ENCODE measurements at regions not wholly inside any gene's neighbourhood (a gene's known extent, or its start where the extent isn't known, plus 50 kb on each side); places are given as distances from the start of the nearest gene placed in this dataset.
A peak's percentile ranks its signal among the peaks of the same experiment; 100 is the strongest.

- DNase-seq, result peak in 1 of 2 experiments; percentile 86
- Histone ChIP-seq H3K27me3 (ENCODE audit: insufficient read depth, low read depth) (no peaks in the 10 kb centered on the region), H3F3A (ENCODE audit: insufficient read depth, low read depth) (peaks cover 29% of the 10 kb centered on the region), H3K79me2 (ENCODE audit: low read depth) (no peaks in the 10 kb centered on the region), H4K20me1 (ENCODE audit: insufficient read depth) (no peaks in the 10 kb centered on the region), H2AFZ (no peak overlapping the region), H3K4me1 (replicated peaks; ENCODE audit: insufficient read depth) (peaks cover 58% of the 10 kb centered on the region), H3K4me2 (peak overlapping the region; percentile 3; the same call in 1 of the 2 replicates), H3K9me2 (ENCODE audit: insufficient read depth) (no peaks in the 10 kb centered on the region), H3K27ac (peak overlapping the region; percentile 56), H3K36me3 (ENCODE audit: low read depth) (no peaks in the 10 kb centered on the region), H3K4me3 (no peak overlapping the region), H3K9me3 (ENCODE audit: insufficient read depth, low read depth) (peaks cover 3% of the 10 kb centered on the region; the same call in 1 of the 2 replicates)
- TF ChIP-seq CTCF (conservative IDR thresholded peaks at IDR 0.05), result no peak
- no peak for TF ChIP-seq EZH2 (IDR thresholded peaks at IDR 0.05; ENCODE audit: low read depth)
- BruUV-seq (replicated peaks), result no TSS peak
- ChIA-PET CTCF (no interaction called here), POLR2A (ENCODE audit: unreplicated experiment) (no interaction called here)
- intact Hi-C loops (cut with micrococcal nuclease; ENCODE audit: unreplicated experiment), result no loop called here
Observed at GRCh38 chr1:87220993-87221392, 107.7 kb upstream of the LMO4 start.

- no peaks in the 10 kb centered on the region for H3K79me2 ChIP-seq (ENCODE audit: low read depth)
- no peaks in the 10 kb centered on the region for H3K9me2 ChIP-seq (ENCODE audit: insufficient read depth)
- H3K9me3 ChIP-seq (ENCODE audit: insufficient read depth, low read depth), result no peaks in the 10 kb centered on the region; the same call in 1 of the 2 replicates
- peak overlapping the region; percentile 90 for H3K27ac ChIP-seq
- peak overlapping the region; percentile 9; the same call in 1 of the 2 replicates for H3K4me2 ChIP-seq
- intact Hi-C loops (cut with micrococcal nuclease; ENCODE audit: unreplicated experiment), result no loop called here
- H3K4me3 ChIP-seq, result no peak overlapping the region
- no TSS peak for BruUV-seq (replicated peaks)
- no peaks in the 10 kb centered on the region for H3K27me3 ChIP-seq (ENCODE audit: insufficient read depth, low read depth)
- DNase-seq, result peak in 1 of 2 experiments; percentile 87
- ChIA-PET CTCF (no interaction called here), POLR2A (ENCODE audit: unreplicated experiment) (interaction anchor here (0.6 to 0.7 kb wide), 2 partner anchors 18 to 53 kb away, joined by 3 read pairs; no protein-coding TSS in a partner anchor)
- no peaks in the 10 kb centered on the region for H3K36me3 ChIP-seq (ENCODE audit: low read depth)
- TF ChIP-seq CTCF (conservative IDR thresholded peaks at IDR 0.05), result no peak
- TF ChIP-seq EZH2 (IDR thresholded peaks at IDR 0.05; ENCODE audit: low read depth), result no peak
- no peaks in the 10 kb centered on the region for H4K20me1 ChIP-seq (ENCODE audit: insufficient read depth)
- H2AFZ ChIP-seq, result no peak overlapping the region
- peaks cover 43% of the 10 kb centered on the region for H3F3A ChIP-seq (ENCODE audit: insufficient read depth, low read depth)
- H3K4me1 ChIP-seq (replicated peaks; ENCODE audit: insufficient read depth), result peaks cover 65% of the 10 kb centered on the region
Observed at GRCh38 chr1:87224201-87224600, 104.5 kb upstream of the LMO4 start.

- Histone ChIP-seq H3F3A (ENCODE audit: insufficient read depth, low read depth) (peaks cover 43% of the 10 kb centered on the region), H3K27ac (peak overlapping the region; percentile 90), H4K20me1 (ENCODE audit: insufficient read depth) (no peaks in the 10 kb centered on the region), H2AFZ (no peak overlapping the region), H3K9me3 (ENCODE audit: insufficient read depth, low read depth) (no peaks in the 10 kb centered on the region; the same call in 1 of the 2 replicates), H3K4me1 (replicated peaks; ENCODE audit: insufficient read depth) (peaks cover 55% of the 10 kb centered on the region), H3K4me3 (no peak overlapping the region), H3K4me2 (peak overlapping the region; percentile 62), H3K9me2 (ENCODE audit: insufficient read depth) (no peaks in the 10 kb centered on the region), H3K27me3 (ENCODE audit: insufficient read depth, low read depth) (no peaks in the 10 kb centered on the region), H3K79me2 (ENCODE audit: low read depth) (no peaks in the 10 kb centered on the region), H3K36me3 (ENCODE audit: low read depth) (no peaks in the 10 kb centered on the region)
- no peak for DNase-seq
- intact Hi-C loops (cut with micrococcal nuclease; ENCODE audit: unreplicated experiment), result no loop called here
- TF ChIP-seq EZH2 (IDR thresholded peaks at IDR 0.05; ENCODE audit: low read depth) (no peak), CTCF (conservative IDR thresholded peaks at IDR 0.05) (no peak)
- POLR2A ChIA-PET (ENCODE audit: unreplicated experiment), result interaction anchor here (0.6 kb wide), 1 partner anchor 84 kb away, joined by 3 read pairs; no protein-coding TSS in a partner anchor
- BruUV-seq (replicated peaks), result no TSS peak
- CTCF ChIA-PET, result no interaction called here
Observed at GRCh38 chr1:87225171-87225570, 103.5 kb upstream of the LMO4 start.
